K562 (cell line): ENCODE measurements at regions not wholly inside any gene's neighbourhood (a gene's known extent, or its start where the extent isn't known, plus 50 kb on each side); places are given as distances from the start of the nearest gene placed in this dataset.

Experiments
- EZH2 ChIP-seq: IDR thresholded peaks from 2 replicates; pipeline ENCODE4 v1.6.1; 2012; ENCODE audit warnings: low read depth, mild to moderate bottlenecking, inconsistent platforms, low read length, borderline replicate concordance
- HEY1 ChIP-seq: fragments of 250-450 bp; sonication (Bioruptor Pico); IDR thresholded peaks from 2 replicates; pipeline ENCODE4 v1.5.0; 2020; ENCODE audit warnings: mild to moderate bottlenecking, moderate library complexity, borderline replicate concordance
- LEF1 ChIP-seq: fragments of 450-650 bp; IDR thresholded peaks from 2 replicates; pipeline ENCODE4 v1.6.1; 2016; ENCODE audit warnings: mild to moderate bottlenecking
- MCM3 ChIP-seq: fragments of 450-650 bp; IDR thresholded peaks from 2 replicates; pipeline ENCODE4 v1.6.1; 2016
- NRF1 ChIP-seq, 2 experiments: fragments of 450-650 bp; IDR thresholded peaks in 1 of 2; conservative IDR thresholded peaks in 1 of 2; 2 replicates each; pipeline ENCODE4 v1.6.1; 2014; ENCODE audit warnings: mild to moderate bottlenecking in 2 of 2
- SMC3 ChIP-seq: conservative IDR thresholded peaks from 2 replicates; pipeline ENCODE4 v1.6.1; 2011; ENCODE audit warnings: low read depth, low read length, improper control_type of control experiment; ENCODE audit not compliant: insufficient read depth
- SP1 ChIP-seq: sonication (generic); formaldehyde crosslinking; IDR thresholded peaks from 2 replicates; pipeline ENCODE4 v1.8.1; 2022; ENCODE audit warnings: mild to moderate bottlenecking, missing genetic modification reagents
- THRAP3 ChIP-seq: fragments of 450-650 bp; IDR thresholded peaks from 2 replicates; pipeline ENCODE4 v1.6.1; 2016; ENCODE audit warnings: mild to moderate bottlenecking, inconsistent platforms, borderline replicate concordance
- YBX1 ChIP-seq: fragments of 450-650 bp; IDR thresholded peaks from 2 replicates; pipeline ENCODE4 v1.7.1; 2016; ENCODE audit warnings: mild to moderate bottlenecking
- ZNF143 ChIP-seq: sonication (generic); formaldehyde crosslinking; IDR thresholded peaks from 2 replicates; pipeline ENCODE4 v1.9.0; 2022; ENCODE audit warnings: mild to moderate bottlenecking, missing genetic modification reagents
- ZNF347 ChIP-seq: fragments of 450-650 bp; formaldehyde crosslinking; IDR thresholded peaks from 2 replicates; pipeline ENCODE4 v1.4.0; 2020; ENCODE audit warnings: low read depth, mild to moderate bottlenecking, moderate library complexity
- TF ChIP-seq, protein P1 (sequence below): fragments of 450-650 bp; IDR thresholded peaks from 2 replicates; pipeline ENCODE4 v1.7.1; 2018; ENCODE audit warnings: mild to moderate bottlenecking, low read depth; ENCODE audit not compliant: partially characterized antibody
- TF ChIP-seq, protein P2 (sequence below), 2 experiments: fragments of 200-800 bp in 1 of 2; sonication (Bioruptor generic) in 1 of 2; sonication (generic) in 1 of 2; formaldehyde crosslinking in 1 of 2; IDR thresholded peaks in 1 of 2; conservative IDR thresholded peaks in 1 of 2; 2 replicates each; pipeline versions ENCODE4 v1.5.0 to v1.6.1; 2016 to 2020; ENCODE audit warnings: missing compliant biosample characterization in 1 of 2, missing genetic modification characterization in 1 of 2, missing genetic modification reagents in 1 of 2
- TF ChIP-seq, protein P3 (sequence below), 3 experiments: IDR thresholded peaks in 2 of 3; conservative IDR thresholded peaks in 1 of 3; 2 replicates each; pipeline ENCODE4 v1.5.1; 2011 to 2012; ENCODE audit warnings: low read length in 3 of 3, mild to moderate bottlenecking in 3 of 3, control low read depth in 2 of 3, improper control_type of control experiment in 1 of 3, inconsistent platforms in 1 of 3, low read depth in 1 of 3, mixed read lengths in 1 of 3, moderate library complexity in 1 of 3; ENCODE audit not compliant: insufficient read depth in 2 of 3

DNA sequence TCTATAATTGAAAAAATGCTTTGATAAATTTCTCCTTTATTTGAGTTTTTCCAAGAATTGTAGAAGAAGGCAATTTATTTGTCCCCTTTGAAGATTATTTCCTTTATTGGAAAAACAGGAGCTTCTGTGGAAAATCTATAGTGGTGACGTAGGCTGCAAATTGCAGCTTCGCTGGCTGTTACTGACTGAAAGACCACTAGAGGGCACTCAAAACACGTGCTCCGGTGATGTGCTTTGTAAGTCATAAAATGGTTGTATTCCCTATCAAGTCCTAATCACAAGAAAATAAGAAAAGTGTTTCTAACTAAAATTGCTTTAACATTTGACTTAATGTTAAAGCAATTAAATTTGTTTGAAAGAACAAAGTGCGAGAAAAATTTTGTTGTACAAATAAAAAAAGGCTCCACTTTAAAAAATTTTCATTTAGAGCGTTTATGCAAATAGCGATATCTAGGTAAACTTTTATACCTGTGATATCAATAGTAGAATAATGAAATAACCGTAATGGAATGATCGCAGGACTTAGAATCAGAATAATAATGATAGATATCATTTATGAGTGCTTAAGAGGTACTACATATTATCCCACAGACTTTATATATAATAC, 638.2 kb upstream of the SPRY2 start (continued):
- TF ChIP-seq, protein P1, sequence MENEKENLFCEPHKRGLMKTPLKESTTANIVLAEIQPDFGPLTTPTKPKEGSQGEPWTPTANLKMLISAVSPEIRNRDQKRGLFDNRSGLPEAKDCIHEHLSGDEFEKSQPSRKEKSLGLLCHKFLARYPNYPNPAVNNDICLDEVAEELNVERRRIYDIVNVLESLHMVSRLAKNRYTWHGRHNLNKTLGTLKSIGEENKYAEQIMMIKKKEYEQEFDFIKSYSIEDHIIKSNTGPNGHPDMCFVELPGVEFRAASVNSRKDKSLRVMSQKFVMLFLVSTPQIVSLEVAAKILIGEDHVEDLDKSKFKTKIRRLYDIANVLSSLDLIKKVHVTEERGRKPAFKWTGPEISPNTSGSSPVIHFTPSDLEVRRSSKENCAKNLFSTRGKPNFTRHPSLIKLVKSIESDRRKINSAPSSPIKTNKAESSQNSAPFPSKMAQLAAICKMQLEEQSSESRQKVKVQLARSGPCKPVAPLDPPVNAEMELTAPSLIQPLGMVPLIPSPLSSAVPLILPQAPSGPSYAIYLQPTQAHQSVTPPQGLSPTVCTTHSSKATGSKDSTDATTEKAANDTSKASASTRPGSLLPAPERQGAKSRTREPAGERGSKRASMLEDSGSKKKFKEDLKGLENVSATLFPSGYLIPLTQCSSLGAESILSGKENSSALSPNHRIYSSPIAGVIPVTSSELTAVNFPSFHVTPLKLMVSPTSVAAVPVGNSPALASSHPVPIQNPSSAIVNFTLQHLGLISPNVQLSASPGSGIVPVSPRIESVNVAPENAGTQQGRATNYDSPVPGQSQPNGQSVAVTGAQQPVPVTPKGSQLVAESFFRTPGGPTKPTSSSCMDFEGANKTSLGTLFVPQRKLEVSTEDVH: no peak
- TF ChIP-seq, protein P2, sequence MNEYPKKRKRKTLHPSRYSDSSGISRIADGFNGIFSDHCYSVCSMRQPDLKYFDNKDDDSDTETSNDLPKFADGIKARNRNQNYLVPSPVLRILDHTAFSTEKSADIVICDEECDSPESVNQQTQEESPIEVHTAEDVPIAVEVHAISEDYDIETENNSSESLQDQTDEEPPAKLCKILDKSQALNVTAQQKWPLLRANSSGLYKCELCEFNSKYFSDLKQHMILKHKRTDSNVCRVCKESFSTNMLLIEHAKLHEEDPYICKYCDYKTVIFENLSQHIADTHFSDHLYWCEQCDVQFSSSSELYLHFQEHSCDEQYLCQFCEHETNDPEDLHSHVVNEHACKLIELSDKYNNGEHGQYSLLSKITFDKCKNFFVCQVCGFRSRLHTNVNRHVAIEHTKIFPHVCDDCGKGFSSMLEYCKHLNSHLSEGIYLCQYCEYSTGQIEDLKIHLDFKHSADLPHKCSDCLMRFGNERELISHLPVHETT (CRISPR knock-in tag; conservative IDR thresholded peaks at IDR 0.05 in 1 of 2, IDR thresholded peaks at IDR 0.05 in 1 of 2): no peak
- TF ChIP-seq, protein P3, sequence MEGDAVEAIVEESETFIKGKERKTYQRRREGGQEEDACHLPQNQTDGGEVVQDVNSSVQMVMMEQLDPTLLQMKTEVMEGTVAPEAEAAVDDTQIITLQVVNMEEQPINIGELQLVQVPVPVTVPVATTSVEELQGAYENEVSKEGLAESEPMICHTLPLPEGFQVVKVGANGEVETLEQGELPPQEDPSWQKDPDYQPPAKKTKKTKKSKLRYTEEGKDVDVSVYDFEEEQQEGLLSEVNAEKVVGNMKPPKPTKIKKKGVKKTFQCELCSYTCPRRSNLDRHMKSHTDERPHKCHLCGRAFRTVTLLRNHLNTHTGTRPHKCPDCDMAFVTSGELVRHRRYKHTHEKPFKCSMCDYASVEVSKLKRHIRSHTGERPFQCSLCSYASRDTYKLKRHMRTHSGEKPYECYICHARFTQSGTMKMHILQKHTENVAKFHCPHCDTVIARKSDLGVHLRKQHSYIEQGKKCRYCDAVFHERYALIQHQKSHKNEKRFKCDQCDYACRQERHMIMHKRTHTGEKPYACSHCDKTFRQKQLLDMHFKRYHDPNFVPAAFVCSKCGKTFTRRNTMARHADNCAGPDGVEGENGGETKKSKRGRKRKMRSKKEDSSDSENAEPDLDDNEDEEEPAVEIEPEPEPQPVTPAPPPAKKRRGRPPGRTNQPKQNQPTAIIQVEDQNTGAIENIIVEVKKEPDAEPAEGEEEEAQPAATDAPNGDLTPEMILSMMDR (IDR thresholded peaks at IDR 0.05 in 2 of 3, conservative IDR thresholded peaks at IDR 0.05 in 1 of 3; ENCODE audit: insufficient read depth in 2 of 3, low read depth in 1 of 3, low read length in 3 of 3): peak; percentile 51 to 65 (median 58); a peak in 5 of 6 replicates
- TF ChIP-seq SMC3 (0 out of 2 replicates have a peak, but pooled peaks have one; percentile 10), ZNF143 (no peak), ZNF347 (CRISPR knock-in tag) (no peak), HEY1 (no peak), SP1 (CRISPR knock-in tag) (no peak), YBX1 (no peak), NRF1 (conservative IDR thresholded peaks at IDR 0.05 in 1 of 2, IDR thresholded peaks at IDR 0.05 in 1 of 2) (no peak), MCM3 (no peak), THRAP3 (no peak), LEF1 (no peak), EZH2 (no peak)
